HG02610 (cell line): ENCODE measurements at regions not wholly inside any gene's neighbourhood (a gene's known extent, or its start where the extent isn't known, plus 50 kb on each side); places are given as distances from the start of the nearest gene placed in this dataset.
"Not testable (repeated sequence)": the region's sequence is repeated elsewhere in the genome, so short reads cannot be mapped to it uniquely, and the experiment has no call there.

ENCODE experiments used
- ATAC-seq: cut with Tn5 transposase; IDR thresholded peaks from one replicate; pipeline ENCODE4 v1.9.1; 2021; ENCODE audit warnings: mild to moderate bottlenecking, moderate library complexity; ENCODE audit not compliant: unreplicated experiment

GRCh38 chr14:45868377-45868776, 615.4 kb upstream of the MIS18BP1 start:
- peak; percentile 84 for ATAC-seq

- ATAC-seq, result peak; percentile 83
These were observed 614.3 kb upstream of the MIS18BP1 start for GRCh38 chr14:45867046-45867894.

- ATAC-seq, result no peak
These were observed 585.6 kb upstream of the MIS18BP1 start for GRCh38 chr14:45838597-45838996.

GRCh38 chr14:45819107-45819506, 566.1 kb upstream of the MIS18BP1 start:
- ATAC-seq, result no peak

- ATAC-seq, result no peak
These were observed 558.2 kb upstream of the MIS18BP1 start for GRCh38 chr14:45811155-45811554.

- ATAC-seq, result no peak
These were observed 557.3 kb upstream of the MIS18BP1 start for GRCh38 chr14:45810152-45810872.

- ATAC-seq, result no peak
These were observed 554.3 kb upstream of the MIS18BP1 start for GRCh38 chr14:45807178-45807899.

- ATAC-seq, result no peak
These were observed 546.5 kb upstream of the MIS18BP1 start for GRCh38 chr14:45799511-45799910.

- ATAC-seq, result no peak
These were observed 545.7 kb upstream of the MIS18BP1 start for GRCh38 chr14:45798659-45799058.

GRCh38 chr14:45796006-45796405, 543.0 kb upstream of the MIS18BP1 start:
- ATAC-seq, result not testable (repeated sequence)

- no peak for ATAC-seq
These were observed 540.1 kb upstream of the MIS18BP1 start for GRCh38 chr14:45793081-45793480.

GRCh38 chr14:45790293-45790692, 537.3 kb upstream of the MIS18BP1 start:
- no peak for ATAC-seq

GRCh38 chr14:45787167-45787566, 534.2 kb upstream of the MIS18BP1 start:
- no peak for ATAC-seq

GRCh38 chr14:45786266-45786665, 533.3 kb upstream of the MIS18BP1 start:
- no peak for ATAC-seq

- ATAC-seq, result no peak
These were observed 532.2 kb upstream of the MIS18BP1 start for GRCh38 chr14:45785240-45785639.

- no peak for ATAC-seq
These were observed 513.2 kb upstream of the MIS18BP1 start for GRCh38 chr14:45766247-45766646.

- no peak for ATAC-seq
These were observed 504.7 kb upstream of the MIS18BP1 start for GRCh38 chr14:45757655-45758054.

GRCh38 chr14:45756412-45756811, 503.4 kb upstream of the MIS18BP1 start:
- ATAC-seq, result not testable (repeated sequence)

- no peak for ATAC-seq
These were observed 490.9 kb upstream of the MIS18BP1 start for GRCh38 chr14:45743884-45744283.

GRCh38 chr14:45742187-45742586, 489.2 kb upstream of the MIS18BP1 start:
- ATAC-seq, result no peak

- no peak for ATAC-seq
These were observed 475.6 kb upstream of the MIS18BP1 start for GRCh38 chr14:45728434-45729225.
